ENCODE measurements at regions not wholly inside any gene's neighbourhood (a gene's known extent, or its start where the extent isn't known, plus 50 kb on each side); places are given as distances from the start of the nearest gene placed in this dataset.

- DNase-seq (no peak), ATAC-seq (no peak)
- Histone ChIP-seq H3K27me3 (no peaks in the 10 kb centered on the region), H3K4me1 (peaks cover 11 to 18% of the 10 kb centered on the region in 2 donors), H3K27ac (no peak overlapping the region), H3K4me3 (no peak overlapping the region), H3K36me3 (no peaks in the 10 kb centered on the region), H3K9me3 (no peaks in the 10 kb centered on the region)
- in situ Hi-C loops (cut with MboI; ENCODE audit: low sequenced_read_pairs in 4 of 4), result no loop called here
- intact Hi-C loops (cut with DNase I; ENCODE audit: low total_unique reads), result no loop called here
- TF ChIP-seq POLR2A (IDR thresholded peaks at IDR 0.05) (no peak), CTCF (IDR thresholded peaks at IDR 0.05 in 4 of 5, conservative IDR thresholded peaks at IDR 0.05 in 1 of 5) (no peak)
Observed at GRCh38 chr5:124523897-124524296, 222.5 kb downstream of the ZNF608 start.

DNA sequence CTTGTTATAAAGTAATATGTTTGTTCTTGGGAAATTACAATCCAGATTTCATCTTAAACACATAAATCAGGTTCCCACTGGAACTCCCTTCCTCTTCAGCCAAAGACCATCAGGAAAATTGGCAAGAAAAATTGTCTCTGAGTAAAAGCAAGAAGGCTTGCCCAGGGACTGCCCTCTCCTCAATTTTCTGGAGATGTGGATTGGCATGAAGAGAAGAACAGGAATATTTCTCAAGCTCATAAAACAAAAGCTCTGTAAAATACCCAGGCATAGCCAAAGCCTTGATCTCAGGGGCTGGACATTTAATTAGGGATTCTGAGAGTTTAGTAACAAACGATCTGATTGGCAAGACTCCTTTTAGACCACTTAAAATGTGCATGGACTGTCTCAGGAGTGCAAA, 223.4 kb downstream of the ZNF608 start:
- in situ Hi-C loops (cut with MboI; ENCODE audit: low sequenced_read_pairs in 4 of 4) (no loop called here), intact Hi-C loops (cut with DNase I; ENCODE audit: low total_unique reads) (no loop called here)

DNA sequence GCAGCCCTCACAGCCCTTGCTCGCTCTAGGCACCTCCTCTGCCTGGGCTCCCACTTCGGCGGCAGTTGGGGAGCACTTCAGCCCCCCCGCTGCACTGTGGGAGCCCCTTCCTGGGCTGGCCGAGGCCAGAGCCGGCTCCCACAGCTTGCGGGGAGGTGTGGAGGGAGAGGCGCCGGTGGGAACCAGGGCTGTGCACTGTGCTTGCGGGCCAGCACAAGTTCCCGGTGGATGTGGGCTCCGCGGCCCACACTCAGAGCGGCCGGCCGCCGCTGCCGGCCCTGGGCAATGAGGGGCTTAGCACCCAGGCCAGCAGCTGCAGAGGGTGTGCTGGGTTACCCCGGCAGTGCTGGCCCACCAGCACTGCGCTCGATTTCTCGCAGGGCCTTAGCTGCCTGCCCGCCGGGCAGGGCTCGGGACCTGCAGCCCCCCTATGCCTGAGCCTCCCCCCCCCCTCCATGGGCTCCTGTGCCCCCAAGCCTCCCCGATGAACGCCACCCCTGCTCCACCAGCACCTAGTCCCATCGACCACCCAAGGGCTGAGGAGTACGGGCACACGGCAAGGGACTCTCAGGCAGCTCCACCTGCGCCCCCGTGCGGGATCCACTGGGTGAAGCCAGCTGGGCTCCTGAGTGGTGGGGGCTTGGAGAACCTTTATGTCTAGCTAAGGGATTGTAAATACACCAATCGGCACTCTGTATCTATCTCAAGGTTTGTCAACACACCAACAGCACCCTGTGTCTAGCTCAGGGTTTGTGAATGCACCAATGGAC, 224.8 kb downstream of the ZNF608 start:
- in situ Hi-C loops (cut with MboI; ENCODE audit: low sequenced_read_pairs in 4 of 4), result no loop called here
- H3K36me3 ChIP-seq, result no peaks in the 10 kb centered on the region
- peaks cover 4 to 12% of the 10 kb centered on the region in 2 donors for H3K4me1 ChIP-seq
- no peak for DNase-seq
- TF ChIP-seq POLR2A (IDR thresholded peaks at IDR 0.05), result no peak
- no peak for TF ChIP-seq CTCF (IDR thresholded peaks at IDR 0.05 in 4 of 5, conservative IDR thresholded peaks at IDR 0.05 in 1 of 5)
- H3K4me3 ChIP-seq, result no peak overlapping the region
- intact Hi-C loops (cut with DNase I; ENCODE audit: low total_unique reads), result no loop called here
- H3K9me3 ChIP-seq, result no peaks in the 10 kb centered on the region
- no peaks in the 10 kb centered on the region for H3K27me3 ChIP-seq
- no peak for ATAC-seq
- no peak overlapping the region for H3K27ac ChIP-seq

More for the DNA sequence above, 223.4 kb downstream of the ZNF608 start:
- Histone ChIP-seq H3K27me3 (no peaks in the 10 kb centered on the region), H3K36me3 (no peaks in the 10 kb centered on the region), H3K4me1 (peaks cover 13 to 20% of the 10 kb centered on the region in 2 donors), H3K9me3 (no peaks in the 10 kb centered on the region), H3K27ac (no peak overlapping the region), H3K4me3 (no peak overlapping the region)
- DNase-seq (no peak), ATAC-seq (no peak)
- TF ChIP-seq POLR2A (IDR thresholded peaks at IDR 0.05), result no peak
- no peak for TF ChIP-seq CTCF (IDR thresholded peaks at IDR 0.05 in 4 of 5, conservative IDR thresholded peaks at IDR 0.05 in 1 of 5)

- H3K4me3 ChIP-seq, result no peak overlapping the region
- peaks cover 9 to 12% of the 10 kb centered on the region in 2 donors for H3K4me1 ChIP-seq
- in situ Hi-C loops (cut with MboI; ENCODE audit: low sequenced_read_pairs in 4 of 4) (no loop called here), intact Hi-C loops (cut with DNase I; ENCODE audit: low total_unique reads) (loop anchor here (2.0 kb wide), 1 partner anchor 229 kb away; no protein-coding TSS in a partner anchor)
- H3K27ac ChIP-seq, result peak overlapping the region; percentile 2 to 62 (median 40)
- H3K9me3 ChIP-seq, result no peaks in the 10 kb centered on the region
- ATAC-seq, result peak; percentile 99 to 100
- DNase-seq, result peak; percentile 50 to 66
- TF ChIP-seq POLR2A (IDR thresholded peaks at IDR 0.05) (no peak), CTCF (IDR thresholded peaks at IDR 0.05 in 4 of 5, conservative IDR thresholded peaks at IDR 0.05 in 1 of 5) (no peak)
- no peaks in the 10 kb centered on the region for H3K27me3 ChIP-seq
- no peaks in the 10 kb centered on the region for H3K36me3 ChIP-seq
Observed at GRCh38 chr5:124519396-124519795, 227.0 kb downstream of the ZNF608 start.

Data from gastrocnemius medialis (tissue), 4 donors.